ENCODE measurements at regions not wholly inside any gene's neighbourhood (a gene's known extent, or its start where the extent isn't known, plus 50 kb on each side); places are given as distances from the start of the nearest gene placed in this dataset.

- TF ChIP-seq POLR2AphosphoS5 (IDR thresholded peaks at IDR 0.05; ENCODE audit: low read depth, low read length): no peak
- TF ChIP-seq FOXP2 (optimal IDR thresholded peaks at IDR 0.05; ENCODE audit: borderline replicate concordance, extremely low read depth, extremely low read length, insufficient read depth): no peak
- TF ChIP-seq REST (IDR thresholded peaks at IDR 0.05; ENCODE audit: insufficient read depth in 1 of 2, low read depth in 2 of 2, low read length in 2 of 2): no peak
- TF ChIP-seq TAF1 (IDR thresholded peaks at IDR 0.05; ENCODE audit: borderline replicate concordance, insufficient read depth, low read length): no peak
- no peak for TF ChIP-seq SIN3A (IDR thresholded peaks at IDR 0.05; ENCODE audit: borderline replicate concordance, insufficient read depth, low read length)
Measured at GRCh38 chr4:91997045-91997444, 306.7 kb upstream of the GRID2 start.

- TF ChIP-seq FOXP2 (optimal IDR thresholded peaks at IDR 0.05; ENCODE audit: borderline replicate concordance, extremely low read depth, extremely low read length, insufficient read depth) (no peak), SIN3A (IDR thresholded peaks at IDR 0.05; ENCODE audit: borderline replicate concordance, insufficient read depth, low read length) (no peak), REST (IDR thresholded peaks at IDR 0.05; ENCODE audit: insufficient read depth in 1 of 2, low read depth in 2 of 2, low read length in 2 of 2) (no peak), TAF1 (IDR thresholded peaks at IDR 0.05; ENCODE audit: borderline replicate concordance, insufficient read depth, low read length) (no peak), POLR2AphosphoS5 (IDR thresholded peaks at IDR 0.05; ENCODE audit: low read depth, low read length) (no peak)
Measured at GRCh38 chr4:92012899-92013867, 290.6 kb upstream of the GRID2 start.

- TF ChIP-seq FOXP2 (optimal IDR thresholded peaks at IDR 0.05; ENCODE audit: borderline replicate concordance, extremely low read depth, extremely low read length, insufficient read depth) (no peak), SIN3A (IDR thresholded peaks at IDR 0.05; ENCODE audit: borderline replicate concordance, insufficient read depth, low read length) (no peak), POLR2AphosphoS5 (IDR thresholded peaks at IDR 0.05; ENCODE audit: low read depth, low read length) (no peak), TAF1 (IDR thresholded peaks at IDR 0.05; ENCODE audit: borderline replicate concordance, insufficient read depth, low read length) (no peak), REST (IDR thresholded peaks at IDR 0.05; ENCODE audit: insufficient read depth in 1 of 2, low read depth in 2 of 2, low read length in 2 of 2) (no peak)
Measured at GRCh38 chr4:92014067-92014466, 289.7 kb upstream of the GRID2 start.

- no peak for TF ChIP-seq SIN3A (IDR thresholded peaks at IDR 0.05; ENCODE audit: borderline replicate concordance, insufficient read depth, low read length)
- TF ChIP-seq TAF1 (IDR thresholded peaks at IDR 0.05; ENCODE audit: borderline replicate concordance, insufficient read depth, low read length): no peak
- no peak for TF ChIP-seq REST (IDR thresholded peaks at IDR 0.05; ENCODE audit: insufficient read depth in 1 of 2, low read depth in 2 of 2, low read length in 2 of 2)
- no peak for TF ChIP-seq FOXP2 (optimal IDR thresholded peaks at IDR 0.05; ENCODE audit: borderline replicate concordance, extremely low read depth, extremely low read length, insufficient read depth)
- no peak for TF ChIP-seq POLR2AphosphoS5 (IDR thresholded peaks at IDR 0.05; ENCODE audit: low read depth, low read length)
Measured at GRCh38 chr4:92021203-92021602, 282.6 kb upstream of the GRID2 start.
